GM12874 (cell line): ENCODE measurements at regions not wholly inside any gene's neighbourhood (a gene's known extent, or its start where the extent isn't known, plus 50 kb on each side); places are given as distances from the start of the nearest gene placed in this dataset.

Experiments
- CTCF ChIP-seq: IDR thresholded peaks from 2 replicates; pipeline ENCODE4 v1.5.1; 2011; ENCODE audit warnings: low read depth, mild to moderate bottlenecking, control low read depth, low read length, moderate library complexity; ENCODE audit not compliant: insufficient read depth

GRCh38 chr17:69712801-69713311 is 298.4 kb downstream of the MAP2K6 start:
- no peak for TF ChIP-seq CTCF

- TF ChIP-seq CTCF = no peak
Observed at GRCh38 chr17:69713815-69714214, 299.3 kb downstream of the MAP2K6 start.

- TF ChIP-seq CTCF = no peak
Observed at GRCh38 chr17:69714669-69715068, 300.2 kb downstream of the MAP2K6 start.

GRCh38 chr17:69715656-69716055 is 301.2 kb downstream of the MAP2K6 start:
- no peak for TF ChIP-seq CTCF

GRCh38 chr17:69716556-69716955 is 302.1 kb downstream of the MAP2K6 start:
- TF ChIP-seq CTCF = no peak

- TF ChIP-seq CTCF = no peak
Observed at GRCh38 chr17:69717214-69717613, 302.7 kb downstream of the MAP2K6 start.

GRCh38 chr17:69717819-69718218 is 303.3 kb downstream of the MAP2K6 start:
- no peak for TF ChIP-seq CTCF
